Neural cell (in vitro differentiated cells): ENCODE measurements at regions not wholly inside any gene's neighbourhood (a gene's known extent, or its start where the extent isn't known, plus 50 kb on each side); places are given as distances from the start of the nearest gene placed in this dataset.

ENCODE experiments used
- H2AFZ ChIP-seq: fragments of 200-600, 300-800 bp; sonication (generic), shearing (Covaris generic); 2 replicates; pipeline ENCODE4 v1.6.0; 2014; ENCODE audit warnings: low read depth, mild to moderate bottlenecking, antibody characterized with exemption, low read length, moderate library complexity
- H3F3A ChIP-seq: fragments of 200-600 bp; shearing (Covaris generic); 2 replicates; pipeline ENCODE4 v1.6.1; 2016; ENCODE audit warnings: mild to moderate bottlenecking, moderate library complexity, mixed read lengths, antibody characterized with exemption, low read length; ENCODE audit not compliant: insufficient read depth, poor library complexity, severe bottlenecking
- H3K27ac ChIP-seq: fragments of 200-600, 300-800 bp; sonication (generic), shearing (Covaris generic); 2 replicates; pipeline ENCODE4 v1.5.1; 2014; ENCODE audit warnings: mild to moderate bottlenecking, low read length, moderate library complexity
- H3K27me3 ChIP-seq: fragments of 300-800, 200-600 bp; sonication (generic), shearing (Covaris generic); 2 replicates; pipeline ENCODE4 v1.6.0; 2014; ENCODE audit warnings: mild to moderate bottlenecking, low read depth, low read length, moderate library complexity; ENCODE audit not compliant: insufficient read depth
- H3K36me3 ChIP-seq: fragments of 300-800, 200-600 bp; sonication (generic), shearing (Covaris generic); 2 replicates; pipeline ENCODE4 v1.5.1; 2014; ENCODE audit warnings: mild to moderate bottlenecking, antibody characterized with exemption, low read length, moderate library complexity; ENCODE audit not compliant: insufficient read depth
- H3K4me2 ChIP-seq: fragments of 300-800, 200-600 bp; sonication (generic), shearing (Covaris generic); 2 replicates; pipeline ENCODE4 v1.6.0; 2014; ENCODE audit warnings: mild to moderate bottlenecking, low read length
- H3K4me3 ChIP-seq: fragments of 300-800, 200-600 bp; sonication (generic), shearing (Covaris generic); 2 replicates; pipeline ENCODE4 v1.5.1; 2014; ENCODE audit warnings: mild to moderate bottlenecking, low read length, moderate library complexity
- H3K79me2 ChIP-seq: fragments of 200-600 bp; shearing (Covaris generic); replicated peaks from 2 replicates; pipeline ENCODE4 v1.6.0; 2014; ENCODE audit warnings: mild to moderate bottlenecking, low read length, moderate library complexity; ENCODE audit not compliant: insufficient read depth
- H3K9ac ChIP-seq: fragments of 300-800, 200-600 bp; sonication (generic), shearing (Covaris generic); 2 replicates; pipeline ENCODE4 v1.6.1; 2016; ENCODE audit warnings: mild to moderate bottlenecking, low read length, mixed read lengths
- H3K9me2 ChIP-seq: fragments of 200-600 bp; shearing (Covaris generic); 2 replicates; pipeline ENCODE4 v1.6.1; 2016; ENCODE audit warnings: mild to moderate bottlenecking, low read length, mixed read lengths; ENCODE audit not compliant: insufficient read depth
- H3K9me3 ChIP-seq: fragments of 200-600, 300-800 bp; sonication (generic), shearing (Covaris generic); 2 replicates; pipeline ENCODE4 v1.6.1; 2016; ENCODE audit warnings: mild to moderate bottlenecking, mixed run types, low read length, moderate library complexity, mixed read lengths
- H4K20me1 ChIP-seq: fragments of 200-600 bp; shearing (Covaris generic); 2 replicates; pipeline ENCODE4 v1.6.1; 2016; ENCODE audit warnings: mild to moderate bottlenecking, mixed run types; ENCODE audit not compliant: insufficient read depth
- CTCF ChIP-seq: fragments of 450-650 bp; IDR thresholded peaks from 2 replicates; pipeline ENCODE4 v1.5.1; 2014; ENCODE audit warnings: antibody characterized with exemption, mild to moderate bottlenecking, moderate library complexity; ENCODE audit not compliant: poor library complexity, severe bottlenecking
- EP300 ChIP-seq: fragments of 450-650 bp; conservative IDR thresholded peaks from 2 replicates; pipeline ENCODE4 v1.6.1; 2014; ENCODE audit warnings: antibody characterized with exemption, mild to moderate bottlenecking, moderate library complexity; ENCODE audit not compliant: poor library complexity, severe bottlenecking
- EZH2 ChIP-seq: fragments of 200-600, 300-800 bp; shearing (Covaris generic), sonication (generic); IDR thresholded peaks from 2 replicates; pipeline ENCODE4 v1.6.1; 2014; ENCODE audit warnings: antibody characterized with exemption, low read length, borderline replicate concordance, mild to moderate bottlenecking; ENCODE audit not compliant: insufficient read depth, poor library complexity, severe bottlenecking
- MXI1 ChIP-seq: fragments of 450-650 bp; conservative IDR thresholded peaks from 2 replicates; pipeline ENCODE4 v1.6.1; 2014; ENCODE audit warnings: antibody characterized with exemption, mild to moderate bottlenecking; ENCODE audit not compliant: poor library complexity, severe bottlenecking
- POLR2AphosphoS5 ChIP-seq: IDR thresholded peaks from 2 replicates; pipeline ENCODE4 v1.6.1; 2012
- RAD21 ChIP-seq: fragments of 450-650 bp; conservative IDR thresholded peaks from 2 replicates; pipeline ENCODE4 v1.6.1; 2014; ENCODE audit warnings: antibody characterized with exemption, mild to moderate bottlenecking, moderate library complexity
- REST ChIP-seq: IDR thresholded peaks from 2 replicates; pipeline ENCODE4 v1.6.1; 2012; ENCODE audit warnings: borderline replicate concordance
- SMC3 ChIP-seq: fragments of 450-650 bp; conservative IDR thresholded peaks from 2 replicates; pipeline ENCODE4 v1.6.1; 2014; ENCODE audit warnings: antibody characterized with exemption, mild to moderate bottlenecking, moderate library complexity; ENCODE audit not compliant: poor library complexity
- TAF1 ChIP-seq: IDR thresholded peaks from 2 replicates; pipeline ENCODE4 v1.6.1; 2012; ENCODE audit warnings: low read depth

DNA sequence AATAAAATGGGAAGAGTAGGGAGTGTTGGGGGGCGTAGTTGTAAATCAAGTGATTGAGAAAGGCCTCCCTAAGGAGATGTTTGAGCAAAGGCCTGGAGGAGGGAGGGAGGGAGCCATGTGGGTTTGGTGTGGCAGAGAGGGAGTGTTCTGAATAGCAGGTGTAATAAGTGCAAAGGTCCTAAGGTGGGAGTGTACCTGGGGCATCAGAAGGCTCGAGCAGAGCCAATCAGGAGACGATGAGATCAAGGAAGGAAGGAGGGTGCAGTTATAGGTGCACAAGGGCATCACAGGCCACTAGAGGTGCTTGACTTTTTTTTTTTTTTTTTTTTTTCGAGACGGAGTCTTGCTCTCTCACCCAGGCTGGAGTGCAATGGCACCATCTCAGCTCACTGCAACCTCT, 77.9 kb upstream of the PLXNC1 start:
- Histone ChIP-seq H3K27me3 (no peaks in the 10 kb centered on the region), H3K9me3 (no peaks in the 10 kb centered on the region), H3K4me2 (no peak overlapping the region), H3K27ac (no peak overlapping the region), H3K9ac (no peak overlapping the region), H3K9me2 (no peaks in the 10 kb centered on the region), H3F3A (no peaks in the 10 kb centered on the region), H3K4me3 (no peak overlapping the region), H2AFZ (no peak overlapping the region), H3K79me2 (no peaks in the 10 kb centered on the region), H3K36me3 (no peaks in the 10 kb centered on the region), H4K20me1 (no peaks in the 10 kb centered on the region)
- no peak for TF ChIP-seq RAD21

GRCh38 chr12:94071258-94071657, 77.1 kb upstream of the PLXNC1 start:
- no peak overlapping the region for H2AFZ ChIP-seq
- no peak for TF ChIP-seq CTCF
- TF ChIP-seq POLR2AphosphoS5, result no peak
- no peak for TF ChIP-seq SMC3
- no peak for TF ChIP-seq TAF1
- TF ChIP-seq EZH2, result no peak
- no peak for TF ChIP-seq RAD21
- TF ChIP-seq EP300, result no peak
- no peak for TF ChIP-seq REST
- TF ChIP-seq MXI1, result no peak
- H3K9me2 ChIP-seq, result no peaks in the 10 kb centered on the region
- no peaks in the 10 kb centered on the region for H4K20me1 ChIP-seq
- no peaks in the 10 kb centered on the region for H3K36me3 ChIP-seq
- H3K27ac ChIP-seq, result no peak overlapping the region
- no peaks in the 10 kb centered on the region for H3K9me3 ChIP-seq
- H3K4me3 ChIP-seq, result no peak overlapping the region
- no peaks in the 10 kb centered on the region for H3K79me2 ChIP-seq
- no peak overlapping the region for H3K9ac ChIP-seq
- H3F3A ChIP-seq, result no peaks in the 10 kb centered on the region
- no peaks in the 10 kb centered on the region for H3K27me3 ChIP-seq
- H3K4me2 ChIP-seq, result no peak overlapping the region

GRCh38 chr12:94073441-94074051, 74.8 kb upstream of the PLXNC1 start:
- Histone ChIP-seq H3K9ac (no peak overlapping the region), H3K9me3 (no peaks in the 10 kb centered on the region), H2AFZ (no peak overlapping the region), H3K4me3 (no peak overlapping the region), H3K4me2 (no peak overlapping the region), H3K9me2 (no peaks in the 10 kb centered on the region), H3K27me3 (no peaks in the 10 kb centered on the region), H3K27ac (no peak overlapping the region), H3F3A (no peaks in the 10 kb centered on the region), H4K20me1 (no peaks in the 10 kb centered on the region), H3K79me2 (no peaks in the 10 kb centered on the region), H3K36me3 (no peaks in the 10 kb centered on the region)
- TF ChIP-seq EZH2 (no peak), EP300 (no peak), POLR2AphosphoS5 (no peak), CTCF (no peak), MXI1 (no peak), RAD21 (no peak), SMC3 (no peak), REST (no peak), TAF1 (no peak)
